Kidney (tissue), 13 donors: ENCODE measurements at regions not wholly inside any gene's neighbourhood (a gene's known extent, or its start where the extent isn't known, plus 50 kb on each side); places are given as distances from the start of the nearest gene placed in this dataset.

ENCODE experiments used
- DNase-seq, 5 donors: peaks; one replicate each; pipeline ENCODE4 v3.0.0-alpha.2; 2013 to 2020
- FAIRE-seq: peaks from 2 replicates; lab custom pipeline; 2012; peaks lifted over from hg19 to GRCh38; lab: Jason Lieb, UNC
- H3K27ac ChIP-seq, 2 donors: one replicate each; pipeline ENCODE4 v1.7.0; 2013; ENCODE audit warnings: low read depth in 2 of 2, low read length in 2 of 2, inconsistent platforms in 1 of 2
- H3K27me3 ChIP-seq: one replicate; pipeline ENCODE4 v1.7.1; 2013; ENCODE audit warnings: low read length, inconsistent platforms; ENCODE audit not compliant: control insufficient read depth, insufficient read depth
- H3K36me3 ChIP-seq, 3 donors: one replicate each; pipeline versions ENCODE4 v1.7.0 to v1.7.1; 2013; ENCODE audit warnings: low read length in 3 of 3, control low read depth in 1 of 3, inconsistent platforms in 1 of 3; ENCODE audit not compliant: insufficient read depth in 3 of 3, control insufficient read depth in 2 of 3
- H3K4me1 ChIP-seq, 3 donors: one replicate each; pipeline versions ENCODE4 v1.7.0 to v1.7.1; 2013; ENCODE audit warnings: low read length in 3 of 3, inconsistent platforms in 1 of 3, low read depth in 1 of 3; ENCODE audit not compliant: control insufficient read depth in 2 of 3, insufficient read depth in 2 of 3
- H3K4me3 ChIP-seq, 3 donors: one replicate each; pipeline versions ENCODE4 v1.7.0 to v1.8.1; 2013; ENCODE audit warnings: low read length in 3 of 3, control low read depth in 1 of 3, inconsistent platforms in 1 of 3
- H3K9ac ChIP-seq, 3 donors: one replicate each; pipeline versions ENCODE4 v1.7.0 to v1.7.1; 2013; ENCODE audit warnings: low read length in 3 of 3, control low read depth in 1 of 3, inconsistent platforms in 1 of 3
- H3K9me3 ChIP-seq, 3 donors: one replicate each; pipeline versions ENCODE4 v1.7.0 to v1.7.1; 2013; ENCODE audit warnings: low read length in 3 of 3, control low read depth in 1 of 3, inconsistent platforms in 1 of 3; ENCODE audit not compliant: control insufficient read depth in 2 of 3, insufficient read depth in 1 of 3
- intact Hi-C: fragments of 100-400 bp; cut with DNase I; formaldehyde crosslinking; loops from one replicate; pipeline ENCODE4 v1.11.1; 2022
- TF ChIP-seq, protein P1 (sequence below): IDR thresholded peaks from 3 replicates; pipeline ENCODE4 v1.5.1; 2012; ENCODE audit warnings: mild to moderate bottlenecking, moderate library complexity, borderline replicate concordance; ENCODE audit not compliant: insufficient read depth; ENCODE audit errors: extremely low read depth
- donor health status: control.
- donor health status: control.
- donor health status: control.
- donor health status: control.
- donor health status: control.
- donor health status: DM: yes; HTN: yes; CAD: no.
- donor health status: Normal renal cell carcinoma (clear cell type).

DNA sequence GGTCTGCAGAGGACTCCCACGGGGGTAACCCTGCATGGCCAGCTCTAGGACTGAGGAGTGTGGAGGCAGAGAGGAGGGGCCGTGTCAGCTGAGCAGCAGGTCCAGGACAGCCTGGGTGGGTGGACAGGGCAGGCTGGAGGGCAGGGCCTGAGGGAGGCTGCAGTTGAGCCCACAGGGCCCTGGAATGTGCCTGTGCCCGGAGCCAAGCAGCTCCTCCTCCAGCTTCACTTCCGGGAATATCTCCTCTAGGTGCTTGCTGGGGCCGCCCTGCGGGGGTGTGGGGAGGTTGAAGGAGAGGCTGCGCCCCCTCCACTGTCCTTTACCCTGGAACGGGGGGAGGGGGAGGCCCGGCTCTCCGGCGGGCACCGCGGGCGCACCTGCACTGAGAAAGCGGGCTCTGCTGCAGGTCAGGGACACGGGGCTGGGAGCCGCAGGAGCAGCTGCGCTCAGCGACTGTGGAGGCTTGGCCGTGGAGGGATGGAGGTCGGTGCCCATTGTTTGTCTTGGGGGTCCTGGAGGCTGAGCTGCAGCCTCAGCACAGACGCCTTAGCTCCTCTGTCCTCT is 1293.2 kb downstream of the BRD1 start:
- no peak for FAIRE-seq

DNA sequence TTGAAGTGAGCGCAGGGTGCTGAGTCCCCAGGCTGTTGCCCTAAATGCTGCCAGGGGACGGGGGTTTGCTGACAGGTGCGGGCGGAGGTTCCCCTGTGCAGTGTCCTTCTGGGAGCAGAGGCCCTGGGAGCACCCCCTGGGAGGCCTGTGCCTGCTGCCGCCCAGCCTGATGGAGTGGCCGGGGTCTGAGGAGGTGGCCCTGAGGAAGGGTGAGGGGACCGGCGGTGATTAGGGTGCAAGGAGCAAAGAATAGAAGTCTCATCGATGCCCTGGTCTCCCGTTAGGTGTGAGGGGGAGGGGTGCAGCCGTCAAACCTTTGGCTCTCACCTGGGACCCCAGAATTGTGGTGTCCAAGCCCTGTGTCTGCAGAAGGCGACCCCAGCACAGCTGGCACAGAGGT is 1294.7 kb downstream of the BRD1 start:
- DNase-seq: no peak
- TF ChIP-seq, protein P1, sequence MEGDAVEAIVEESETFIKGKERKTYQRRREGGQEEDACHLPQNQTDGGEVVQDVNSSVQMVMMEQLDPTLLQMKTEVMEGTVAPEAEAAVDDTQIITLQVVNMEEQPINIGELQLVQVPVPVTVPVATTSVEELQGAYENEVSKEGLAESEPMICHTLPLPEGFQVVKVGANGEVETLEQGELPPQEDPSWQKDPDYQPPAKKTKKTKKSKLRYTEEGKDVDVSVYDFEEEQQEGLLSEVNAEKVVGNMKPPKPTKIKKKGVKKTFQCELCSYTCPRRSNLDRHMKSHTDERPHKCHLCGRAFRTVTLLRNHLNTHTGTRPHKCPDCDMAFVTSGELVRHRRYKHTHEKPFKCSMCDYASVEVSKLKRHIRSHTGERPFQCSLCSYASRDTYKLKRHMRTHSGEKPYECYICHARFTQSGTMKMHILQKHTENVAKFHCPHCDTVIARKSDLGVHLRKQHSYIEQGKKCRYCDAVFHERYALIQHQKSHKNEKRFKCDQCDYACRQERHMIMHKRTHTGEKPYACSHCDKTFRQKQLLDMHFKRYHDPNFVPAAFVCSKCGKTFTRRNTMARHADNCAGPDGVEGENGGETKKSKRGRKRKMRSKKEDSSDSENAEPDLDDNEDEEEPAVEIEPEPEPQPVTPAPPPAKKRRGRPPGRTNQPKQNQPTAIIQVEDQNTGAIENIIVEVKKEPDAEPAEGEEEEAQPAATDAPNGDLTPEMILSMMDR: no peak
- intact Hi-C loops: no loop called here
- no peak overlapping the region for H3K27ac ChIP-seq
- no peaks in the 10 kb centered on the region for H3K27me3 ChIP-seq
- H3K4me1 ChIP-seq: no peaks in the 10 kb centered on the region
- H3K9ac ChIP-seq: no peak overlapping the region
- no peaks in the 10 kb centered on the region for H3K9me3 ChIP-seq
- FAIRE-seq: no peak
- no peaks in the 10 kb centered on the region for H3K36me3 ChIP-seq
- H3K4me3 ChIP-seq: no peak overlapping the region

More for the DNA sequence above, 1293.2 kb downstream of the BRD1 start:
- H3K27me3 ChIP-seq: no peaks in the 10 kb centered on the region
- no peaks in the 10 kb centered on the region for H3K36me3 ChIP-seq
- no peak overlapping the region for H3K27ac ChIP-seq
- H3K9me3 ChIP-seq: no peaks in the 10 kb centered on the region
- peak in 2 of 5 donors; percentile 37 for DNase-seq
- TF ChIP-seq, protein P1: no peak
- H3K9ac ChIP-seq: no peak overlapping the region
- intact Hi-C loops: no loop called here
- H3K4me3 ChIP-seq: no peak overlapping the region
- no peaks in the 10 kb centered on the region for H3K4me1 ChIP-seq

DNA sequence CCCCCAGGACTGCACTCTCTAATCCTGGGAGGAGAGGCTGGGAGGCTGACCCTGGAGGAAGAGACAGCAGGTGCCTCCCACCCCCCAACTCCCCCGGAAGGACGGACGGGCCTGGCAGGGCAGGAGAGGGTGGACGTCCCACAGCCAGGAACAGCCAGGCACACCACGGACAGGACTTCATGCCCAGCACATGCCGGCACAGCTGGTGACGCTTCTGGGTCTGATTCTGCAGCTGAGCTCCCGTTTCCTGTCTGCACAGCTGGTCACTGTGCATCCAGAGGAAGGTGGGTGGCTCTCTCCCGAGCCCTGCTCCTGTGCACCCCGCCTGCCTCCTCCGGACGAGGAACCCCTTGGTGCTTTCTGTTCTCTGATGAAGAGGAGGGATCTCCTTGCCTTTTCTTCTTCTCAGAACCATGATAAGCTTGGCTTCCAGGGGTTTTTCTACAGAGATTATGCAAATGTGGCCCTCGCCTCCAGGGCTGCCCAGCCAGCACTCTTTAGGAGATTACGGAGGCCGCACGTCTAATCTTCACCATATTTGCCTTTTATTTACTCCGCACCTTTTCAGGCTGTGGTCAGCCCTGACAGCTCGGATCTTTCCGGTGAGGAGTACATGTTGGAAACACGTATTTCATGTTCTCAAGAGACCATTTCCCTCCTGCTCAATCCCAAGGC is 1295.8 kb downstream of the BRD1 start:
- H3K36me3 ChIP-seq: no peaks in the 10 kb centered on the region
- H3K27me3 ChIP-seq: no peaks in the 10 kb centered on the region
- no peaks in the 10 kb centered on the region for H3K4me1 ChIP-seq
- H3K4me3 ChIP-seq: no peak overlapping the region
- no peaks in the 10 kb centered on the region for H3K9me3 ChIP-seq
- FAIRE-seq (no peak), DNase-seq (no peak)
- H3K27ac ChIP-seq: no peak overlapping the region
- intact Hi-C loops: no loop called here
- TF ChIP-seq, protein P1: no peak
- H3K9ac ChIP-seq: no peak overlapping the region
